ENCODE measurements at regions not wholly inside any gene's neighbourhood (a gene's known extent, or its start where the extent isn't known, plus 50 kb on each side); places are given as distances from the start of the nearest gene placed in this dataset.

- no peak for DNase-seq (ENCODE audit: extremely low read depth, low read depth)
Observed at GRCh38 chr18:59086522-59086921, 53.2 kb upstream of the SEC11C start.

DNA sequence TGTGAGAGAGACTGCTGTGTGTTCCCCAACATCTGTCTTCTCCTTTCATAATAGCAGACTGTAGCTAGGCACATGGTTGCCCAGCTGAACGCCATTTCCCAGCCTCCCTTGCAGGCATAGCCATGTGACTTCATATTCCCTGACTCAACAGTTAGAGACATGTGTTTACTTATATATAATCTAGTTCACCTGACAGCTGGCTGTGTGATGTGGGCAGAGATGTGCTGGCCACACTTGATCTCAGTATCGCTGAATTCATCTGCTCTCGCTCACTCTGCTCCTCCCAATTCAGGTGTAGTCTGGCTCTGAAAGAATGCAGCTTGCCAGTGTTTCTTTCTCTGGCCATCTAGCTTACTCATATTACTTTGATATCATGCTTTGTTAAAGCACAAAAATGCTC is 52.3 kb upstream of the SEC11C start:
- no peak for DNase-seq (ENCODE audit: extremely low read depth, low read depth)
